ENCODE measurements at regions not wholly inside any gene's neighbourhood (a gene's known extent, or its start where the extent isn't known, plus 50 kb on each side); places are given as distances from the start of the nearest gene placed in this dataset.

DNA sequence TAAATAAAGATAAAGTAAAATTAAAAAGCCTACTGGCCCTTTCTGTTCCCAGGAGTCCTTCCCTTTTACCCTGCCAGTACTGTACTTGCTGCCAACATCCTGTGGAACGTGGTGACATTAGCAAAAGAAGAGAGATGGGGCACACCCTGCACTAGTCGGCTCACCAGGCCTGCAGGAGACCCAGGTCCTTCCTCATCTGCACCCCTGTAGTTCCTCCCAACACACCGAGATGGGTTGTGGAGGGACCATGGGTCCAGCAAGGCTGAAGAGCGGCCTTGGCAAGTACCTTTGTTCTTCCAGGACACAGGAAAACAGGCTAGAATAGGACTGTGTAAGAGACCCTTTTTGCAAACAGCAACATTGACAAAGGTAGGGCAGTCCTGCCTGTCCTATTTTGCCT is 98.7 kb upstream of the TMPRSS2 start:
- POLR2A ChIA-PET, result no interaction called here
- ATAC-seq, result no peak
- FAIRE-seq, result no peak
- Histone ChIP-seq H3K27ac (ENCODE audit: extremely low read length, insufficient read depth, low read length) (no peak overlapping the region), H3K4me1 (ENCODE audit: insufficient read depth, low read length) (peaks cover 53% of the 10 kb centered on the region), H4K20me1 (ENCODE audit: insufficient read depth, low read length) (no peaks in the 10 kb centered on the region), H3K9ac (ENCODE audit: insufficient read depth, low read depth, low read length) (no peak overlapping the region), H3K4me3 (replicated peaks in 1 of 3; ENCODE audit: insufficient read depth in 1 of 3, low read depth in 2 of 3, low read length in 3 of 3) (no peak overlapping the region), H3K79me2 (ENCODE audit: insufficient read depth, low read length) (no peaks in the 10 kb centered on the region), H3K4me2 (ENCODE audit: low read depth, low read length) (no peak overlapping the region), H3K36me3 (replicated peaks in 1 of 2; ENCODE audit: control insufficient read depth in 1 of 2, insufficient read depth in 2 of 2, low read length in 2 of 2) (no peaks in the 10 kb centered on the region), H3K9me3 (ENCODE audit: low read length) (no peaks in the 10 kb centered on the region), H2AFZ (ENCODE audit: low read length) (no peak overlapping the region), H3K27me3 (ENCODE audit: control insufficient read depth in 1 of 2, insufficient read depth in 2 of 2, low read length in 2 of 2) (peaks cover 2 to 14% of the 10 kb centered on the region in 2 experiments; a peak in 3 of 5 replicates)
- in situ Hi-C loops (cut with HindIII; ENCODE audit: extremely low pct_ligation_motif_present, low pct_unique_long_range_greater_than_20kb) (loop anchor here (25.0 kb wide), 1 partner anchor 506 kb away; no protein-coding TSS in a partner anchor), intact Hi-C loops (cut with micrococcal nuclease; ENCODE audit: unreplicated experiment) (loop anchor here (5.0 to 10.0 kb wide), 2 partner anchors 129 to 322 kb away; no protein-coding TSS in a partner anchor)
- DNase-seq (ENCODE audit: low spot score), result no peak
- 57% methylated on average over 4 of the region's 4 CpGs for WGBS (ENCODE audit: low lambda C conversion rate)
- CTCF ChIA-PET (ENCODE audit: low intra/inter-chr PET ratio, low total read pairs), result no interaction called here
- BruUV-seq (replicated peaks), result no TSS peak
- TF ChIP-seq HDAC6 (IDR thresholded peaks at IDR 0.05; ENCODE audit: low read depth, low read length) (no peak), ZBTB44 (CRISPR knock-in tag; IDR thresholded peaks at IDR 0.05) (no peak), HDAC1 (CRISPR knock-in tag; IDR thresholded peaks at IDR 0.05) (no peak), ZBTB46 (CRISPR knock-in tag; IDR thresholded peaks at IDR 0.05; ENCODE audit: borderline replicate concordance) (no peak), ZNF460 (CRISPR knock-in tag; IDR thresholded peaks at IDR 0.05; ENCODE audit: borderline replicate concordance) (no peak), HMG20B (CRISPR knock-in tag; conservative IDR thresholded peaks at IDR 0.05) (no peak), ARHGAP35 (CRISPR knock-in tag; IDR thresholded peaks at IDR 0.05; ENCODE audit: borderline replicate concordance) (no peak), ZNF598 (CRISPR knock-in tag; IDR thresholded peaks at IDR 0.05; ENCODE audit: borderline replicate concordance) (no peak), POLR2A (IDR thresholded peaks at IDR 0.05; ENCODE audit: insufficient read depth in 1 of 2, low read depth in 2 of 2, low read length in 2 of 2) (no peak)
- TF ChIP-seq, protein P1, sequence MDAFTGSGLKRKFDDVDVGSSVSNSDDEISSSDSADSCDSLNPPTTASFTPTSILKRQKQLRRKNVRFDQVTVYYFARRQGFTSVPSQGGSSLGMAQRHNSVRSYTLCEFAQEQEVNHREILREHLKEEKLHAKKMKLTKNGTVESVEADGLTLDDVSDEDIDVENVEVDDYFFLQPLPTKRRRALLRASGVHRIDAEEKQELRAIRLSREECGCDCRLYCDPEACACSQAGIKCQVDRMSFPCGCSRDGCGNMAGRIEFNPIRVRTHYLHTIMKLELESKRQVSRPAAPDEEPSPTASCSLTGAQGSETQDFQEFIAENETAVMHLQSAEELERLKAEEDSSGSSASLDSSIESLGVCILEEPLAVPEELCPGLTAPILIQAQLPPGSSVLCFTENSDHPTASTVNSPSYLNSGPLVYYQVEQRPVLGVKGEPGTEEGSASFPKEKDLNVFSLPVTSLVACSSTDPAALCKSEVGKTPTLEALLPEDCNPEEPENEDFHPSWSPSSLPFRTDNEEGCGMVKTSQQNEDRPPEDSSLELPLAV (CRISPR knock-in tag; conservative IDR thresholded peaks at IDR 0.05; ENCODE audit: low read depth), result no peak
- TF ChIP-seq, protein P2, sequence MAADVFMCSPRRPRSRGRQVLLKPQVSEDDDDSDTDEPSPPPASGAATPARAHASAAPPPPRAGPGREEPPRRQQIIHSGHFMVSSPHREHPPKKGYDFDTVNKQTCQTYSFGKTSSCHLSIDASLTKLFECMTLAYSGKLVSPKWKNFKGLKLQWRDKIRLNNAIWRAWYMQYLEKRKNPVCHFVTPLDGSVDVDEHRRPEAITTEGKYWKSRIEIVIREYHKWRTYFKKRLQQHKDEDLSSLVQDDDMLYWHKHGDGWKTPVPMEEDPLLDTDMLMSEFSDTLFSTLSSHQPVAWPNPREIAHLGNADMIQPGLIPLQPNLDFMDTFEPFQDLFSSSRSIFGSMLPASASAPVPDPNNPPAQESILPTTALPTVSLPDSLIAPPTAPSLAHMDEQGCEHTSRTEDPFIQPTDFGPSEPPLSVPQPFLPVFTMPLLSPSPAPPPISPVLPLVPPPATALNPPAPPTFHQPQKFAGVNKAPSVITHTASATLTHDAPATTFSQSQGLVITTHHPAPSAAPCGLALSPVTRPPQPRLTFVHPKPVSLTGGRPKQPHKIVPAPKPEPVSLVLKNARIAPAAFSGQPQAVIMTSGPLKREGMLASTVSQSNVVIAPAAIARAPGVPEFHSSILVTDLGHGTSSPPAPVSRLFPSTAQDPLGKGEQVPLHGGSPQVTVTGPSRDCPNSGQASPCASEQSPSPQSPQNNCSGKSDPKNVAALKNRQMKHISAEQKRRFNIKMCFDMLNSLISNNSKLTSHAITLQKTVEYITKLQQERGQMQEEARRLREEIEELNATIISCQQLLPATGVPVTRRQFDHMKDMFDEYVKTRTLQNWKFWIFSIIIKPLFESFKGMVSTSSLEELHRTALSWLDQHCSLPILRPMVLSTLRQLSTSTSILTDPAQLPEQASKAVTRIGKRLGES (CRISPR knock-in tag; IDR thresholded peaks at IDR 0.05; ENCODE audit: borderline replicate concordance), result no peak

Data from HepG2 (cell line).